HG03095 (cell line): ENCODE measurements at regions not wholly inside any gene's neighbourhood (a gene's known extent, or its start where the extent isn't known, plus 50 kb on each side); places are given as distances from the start of the nearest gene placed in this dataset.

Experiments
- ATAC-seq: cut with Tn5 transposase; IDR thresholded peaks from one replicate; pipeline ENCODE4 v1.9.1; 2021; ENCODE audit warnings: moderate library complexity; ENCODE audit not compliant: unreplicated experiment

- no peak for ATAC-seq
These were observed 1362.8 kb downstream of the ROBO2 start for GRCh38 chr3:78402720-78403119.

- ATAC-seq, result no peak
These were observed 1362.1 kb downstream of the ROBO1 start for GRCh38 chr3:78405745-78406144.

- no peak for ATAC-seq
These were observed 1361.4 kb downstream of the ROBO1 start for GRCh38 chr3:78406396-78406795.

- no peak for ATAC-seq
These were observed 1357.7 kb downstream of the ROBO1 start for GRCh38 chr3:78410077-78410476.

- no peak for ATAC-seq
These were observed 1353.5 kb downstream of the ROBO1 start for GRCh38 chr3:78414261-78414660.

GRCh38 chr3:78420611-78421010 lies 1347.2 kb downstream of the ROBO1 start:
- no peak for ATAC-seq

- ATAC-seq, result no peak
These were observed 1346.4 kb downstream of the ROBO1 start for GRCh38 chr3:78421247-78421966.

GRCh38 chr3:78424656-78425055 lies 1343.1 kb downstream of the ROBO1 start:
- no peak for ATAC-seq

GRCh38 chr3:78426454-78426853 lies 1341.3 kb downstream of the ROBO1 start:
- ATAC-seq, result no peak

GRCh38 chr3:78427303-78427702 lies 1340.5 kb downstream of the ROBO1 start:
- ATAC-seq, result no peak

GRCh38 chr3:78430741-78431140 lies 1337.1 kb downstream of the ROBO1 start:
- no peak for ATAC-seq

- no peak for ATAC-seq
These were observed 1333.0 kb downstream of the ROBO1 start for GRCh38 chr3:78434801-78435200.

GRCh38 chr3:78455166-78455565 lies 1312.6 kb downstream of the ROBO1 start:
- ATAC-seq, result no peak

- no peak for ATAC-seq
These were observed 1311.9 kb downstream of the ROBO1 start for GRCh38 chr3:78455712-78456433.

GRCh38 chr3:78459796-78460195 lies 1308.0 kb downstream of the ROBO1 start:
- ATAC-seq, result no peak

- ATAC-seq, result no peak
These were observed 1305.8 kb downstream of the ROBO1 start for GRCh38 chr3:78462021-78462420.

- ATAC-seq, result no peak
These were observed 1291.7 kb downstream of the ROBO1 start for GRCh38 chr3:78476076-78476475.

GRCh38 chr3:78481050-78481449 lies 1286.7 kb downstream of the ROBO1 start:
- no peak for ATAC-seq

GRCh38 chr3:78483090-78483489 lies 1284.7 kb downstream of the ROBO1 start:
- no peak for ATAC-seq

GRCh38 chr3:78494851-78495250 lies 1272.9 kb downstream of the ROBO1 start:
- no peak for ATAC-seq

- no peak for ATAC-seq
These were observed 1272.5 kb downstream of the ROBO1 start for GRCh38 chr3:78495301-78495700.

GRCh38 chr3:78496501-78496900 lies 1271.3 kb downstream of the ROBO1 start:
- ATAC-seq, result no peak

GRCh38 chr3:78497021-78497420 lies 1270.8 kb downstream of the ROBO1 start:
- no peak for ATAC-seq
